NCI-H2029 (cell line): ENCODE measurements at regions not wholly inside any gene's neighbourhood (a gene's known extent, or its start where the extent isn't known, plus 50 kb on each side); places are given as distances from the start of the nearest gene placed in this dataset.

ENCODE experiments used
- DNase-seq: peaks from one replicate; lab custom pipeline; 2025; lab: John Stamatoyannopoulos, UW

DNA sequence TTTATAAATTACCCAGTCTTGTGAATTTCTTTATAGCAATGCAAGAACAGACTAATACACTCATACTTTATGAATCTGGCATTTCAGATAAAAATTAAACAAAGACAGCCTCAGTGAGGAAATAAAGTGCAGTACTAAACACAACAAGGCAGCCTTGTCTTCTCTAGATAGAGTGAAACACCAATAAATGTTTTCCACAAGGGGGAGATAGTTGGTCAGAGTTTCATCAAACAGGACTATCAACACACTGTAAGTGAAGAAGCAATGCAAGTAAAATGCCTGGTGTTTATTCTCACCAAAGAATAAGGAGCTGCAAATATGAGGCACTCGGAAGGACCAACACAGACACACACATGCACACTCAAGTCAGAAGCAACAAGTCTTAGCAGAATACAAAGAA lies 62.8 kb downstream of the FAM9B start:
- DNase-seq, result no peak

DNA sequence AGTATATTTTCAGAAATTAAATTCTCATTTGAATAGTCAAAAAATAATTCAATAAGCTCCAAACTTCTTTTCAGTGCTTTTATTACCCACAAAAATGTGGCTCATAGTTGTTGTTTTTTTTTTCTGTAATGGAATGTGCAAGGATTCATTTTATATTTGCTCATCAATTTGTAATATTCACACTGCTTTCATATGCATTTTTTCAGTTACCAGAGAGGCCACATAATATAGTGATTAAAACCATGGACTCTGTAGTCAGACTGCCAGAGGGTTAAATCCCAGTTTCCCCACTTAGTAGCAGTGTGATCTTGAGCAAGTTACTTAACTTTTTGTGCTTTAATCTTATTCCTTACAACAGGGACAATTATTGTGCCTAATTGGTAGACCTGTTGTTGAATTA lies 64.5 kb downstream of the FAM9B start:
- DNase-seq, result no peak

DNA sequence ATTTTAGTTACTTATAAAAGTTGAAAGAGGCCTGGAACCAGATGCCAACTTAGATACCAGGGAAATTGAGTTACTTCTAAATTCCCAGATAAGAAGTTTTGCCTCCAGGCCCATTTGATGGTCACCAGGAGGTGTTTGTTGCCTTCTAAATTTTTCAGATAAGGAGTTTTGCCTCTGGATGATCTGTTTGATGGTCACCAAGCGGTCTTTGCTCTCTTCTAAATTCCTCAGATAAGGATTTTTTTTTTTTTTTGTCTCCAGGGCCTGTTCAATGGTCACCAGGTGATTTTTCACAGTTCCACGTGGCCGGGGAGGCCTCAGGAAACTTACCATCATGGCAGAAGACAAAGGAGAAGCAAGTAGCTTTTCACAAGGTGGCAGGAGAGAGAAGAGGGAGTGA lies 66.5 kb downstream of the FAM9B start:
- no peak for DNase-seq

DNA sequence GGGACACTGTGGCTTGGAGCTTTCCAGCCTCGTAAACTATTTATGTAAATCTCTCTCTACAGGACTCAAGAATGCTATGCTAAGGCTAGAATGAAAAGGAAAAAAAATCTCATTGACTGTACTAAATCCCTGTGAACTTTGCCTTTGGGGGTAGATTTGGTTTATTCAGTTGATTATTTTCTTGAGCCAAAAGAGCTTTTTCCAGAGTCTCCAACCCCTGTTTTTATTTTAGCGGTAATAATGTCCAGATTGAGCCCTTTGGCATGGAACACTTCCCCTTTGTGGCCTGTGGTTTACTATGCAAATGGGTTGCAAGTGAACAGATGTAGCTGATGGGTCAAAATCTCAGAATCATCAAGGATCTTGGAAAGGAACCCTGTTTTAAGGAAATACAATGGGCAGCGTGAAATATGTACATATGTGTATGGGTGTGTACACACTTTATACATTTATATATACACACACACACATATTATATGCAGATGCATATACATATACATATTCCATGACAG lies 72.9 kb downstream of the FAM9B start:
- no peak for DNase-seq

DNA sequence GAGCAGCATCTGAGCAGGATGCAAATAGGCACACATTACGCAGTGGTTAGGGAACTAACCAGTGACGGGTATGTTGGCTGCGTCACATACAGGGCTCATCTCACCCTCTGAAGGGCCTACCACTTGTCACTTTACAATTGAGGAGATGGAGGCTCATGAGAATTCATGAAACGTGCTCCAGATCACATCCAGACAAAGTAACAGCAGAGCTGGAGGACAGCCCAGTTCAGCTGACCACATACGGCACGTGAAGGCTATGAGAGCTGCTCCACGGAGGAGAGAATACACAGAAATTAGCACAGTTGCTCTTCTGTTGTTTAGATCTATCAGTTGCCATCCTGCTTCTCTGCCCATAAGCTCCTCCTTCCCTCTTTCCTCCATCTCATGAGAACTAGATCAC lies 78.4 kb downstream of the FAM9B start:
- no peak for DNase-seq

DNA sequence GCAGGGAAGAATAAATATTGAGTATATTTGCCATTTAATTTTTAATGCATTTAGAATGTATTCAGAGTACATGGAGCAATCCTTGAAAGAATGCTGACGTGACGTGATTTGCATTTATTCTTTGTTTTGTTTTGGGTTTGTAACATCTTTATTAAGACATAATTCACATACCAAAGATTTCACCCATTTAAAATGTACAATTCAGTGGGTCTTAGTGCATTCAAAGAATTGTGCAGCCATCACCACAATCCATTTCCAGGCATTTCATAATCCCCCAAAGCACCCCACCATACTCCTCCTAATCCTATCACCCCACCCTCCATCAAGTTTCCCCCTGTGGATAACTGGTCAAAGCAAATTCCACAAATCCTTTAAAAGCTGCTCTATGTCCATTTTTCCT lies 87.4 kb downstream of the FAM9B start:
- DNase-seq, result no peak

DNA sequence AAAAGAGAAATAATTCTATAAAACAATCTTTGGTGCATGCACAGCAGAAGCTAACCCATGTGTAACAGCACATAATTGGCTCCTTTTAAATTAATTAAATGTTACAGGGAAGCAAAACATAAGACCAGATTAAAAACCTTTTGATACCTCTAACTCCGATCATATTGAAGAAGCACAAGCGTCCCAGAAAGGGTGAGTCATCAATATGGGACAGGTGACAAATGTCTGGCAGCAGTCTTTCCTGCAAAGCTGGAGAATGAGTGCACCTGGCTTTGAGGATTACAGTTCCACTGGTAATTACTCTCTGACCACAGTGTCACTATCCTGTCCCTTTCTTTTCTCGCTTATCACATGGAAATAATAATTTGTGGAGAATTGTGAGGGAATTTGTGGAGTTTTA lies 94.6 kb downstream of the FAM9B start:
- peak; percentile 4 for DNase-seq

DNA sequence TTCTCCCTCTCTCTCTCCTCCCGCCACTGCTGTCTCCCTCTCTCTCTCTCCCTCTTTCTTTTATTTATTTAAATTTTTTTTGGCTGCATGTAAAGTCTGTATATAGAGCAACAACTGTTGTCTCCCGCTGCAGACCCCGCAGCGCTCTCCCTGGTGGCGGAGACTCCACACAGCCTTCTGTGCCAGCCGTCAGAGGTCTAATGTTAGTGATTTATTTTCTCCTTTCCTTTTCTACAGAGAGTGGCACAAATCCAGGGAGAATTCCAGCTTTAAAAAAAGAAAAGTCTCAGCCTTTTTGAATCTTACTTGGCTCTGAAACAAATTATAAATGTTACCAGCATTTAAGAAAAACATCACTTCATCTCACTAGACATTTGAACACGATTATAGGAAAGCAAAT lies 106.2 kb downstream of the FAM9B start:
- DNase-seq, result no peak

DNA sequence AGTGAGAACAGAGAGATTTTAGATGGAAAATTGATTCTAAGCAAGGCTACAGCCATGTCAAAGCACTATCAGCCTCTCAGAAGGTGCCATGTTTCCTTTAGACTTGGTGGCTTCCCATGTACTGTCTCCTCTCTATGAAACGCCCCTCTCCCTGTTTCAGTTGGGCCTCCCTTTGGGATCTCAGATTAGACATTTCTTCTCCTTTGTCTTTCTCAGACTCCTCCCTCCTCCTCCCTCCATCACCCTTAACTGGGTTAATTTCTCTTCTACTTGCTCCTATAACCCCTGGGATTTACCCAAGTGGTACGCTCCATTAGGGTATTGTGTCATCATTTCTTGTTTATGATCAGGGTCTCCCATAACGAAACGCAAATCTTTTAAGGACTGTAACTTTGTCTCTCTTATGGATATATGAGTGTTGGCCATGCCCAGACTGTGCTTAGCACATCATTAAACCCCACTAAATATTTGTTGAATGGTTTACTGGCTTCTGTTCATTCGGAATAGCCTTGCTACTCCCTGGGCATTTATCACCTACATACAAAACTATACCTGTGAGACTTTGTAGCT lies 106.8 kb downstream of the FAM9B start:
- no peak for DNase-seq

DNA sequence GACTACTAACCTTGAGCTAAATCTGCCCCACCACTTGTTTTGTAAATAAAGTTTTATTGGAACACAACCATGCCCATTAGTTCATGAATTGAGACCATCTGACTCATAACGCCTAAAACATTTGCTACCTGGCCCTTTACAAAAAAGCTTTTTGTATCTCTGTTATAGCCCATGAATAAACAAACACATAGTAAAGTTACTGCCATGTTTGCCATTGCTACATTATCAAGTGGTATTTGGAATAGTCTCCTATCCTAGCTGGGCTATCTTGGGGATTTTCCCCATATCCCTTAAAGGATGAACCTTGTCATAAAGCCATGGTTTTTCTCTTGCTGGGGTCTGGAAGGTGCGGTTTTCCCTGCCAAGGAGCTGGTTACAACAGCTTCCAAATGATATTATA lies 112.3 kb downstream of the FAM9B start:
- DNase-seq, result no peak

DNA sequence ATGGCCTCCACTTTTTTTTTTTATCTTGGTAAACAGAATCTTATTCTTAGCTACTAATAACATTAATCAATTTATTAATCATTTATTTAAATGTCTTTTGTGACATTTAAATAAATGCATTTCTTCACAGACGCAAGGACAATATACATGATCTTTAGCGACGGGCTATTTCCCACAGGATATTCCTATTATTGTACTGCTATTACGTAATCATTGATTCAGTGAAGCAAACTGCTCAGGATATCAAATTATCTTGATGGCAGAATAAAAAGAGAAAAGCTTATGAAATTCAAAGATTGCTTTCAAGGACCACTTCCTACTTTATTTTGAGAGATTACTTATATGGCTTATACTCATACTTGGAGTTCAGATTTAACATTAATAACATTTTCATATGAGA lies 114.1 kb downstream of the FAM9B start:
- no peak for DNase-seq

DNA sequence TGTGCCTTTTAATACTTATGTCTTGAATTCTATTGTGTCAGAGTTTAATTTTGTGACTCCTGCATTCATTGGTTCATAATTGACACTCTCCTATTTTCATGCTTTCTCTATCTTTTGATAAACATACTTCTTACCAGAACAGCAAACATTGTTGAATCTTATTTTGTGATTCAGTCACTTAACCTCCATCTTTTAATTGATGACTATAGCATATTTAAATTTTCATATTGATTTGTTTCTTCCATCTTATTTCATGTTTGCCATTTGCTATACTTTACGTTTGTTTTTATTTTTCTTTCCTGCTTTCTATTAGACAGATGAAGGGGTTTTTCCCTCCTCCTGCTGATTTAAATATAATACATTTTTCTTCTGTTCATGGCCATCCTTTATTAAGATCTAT lies 115.5 kb upstream of the FAM9A start:
- DNase-seq, result no peak

DNA sequence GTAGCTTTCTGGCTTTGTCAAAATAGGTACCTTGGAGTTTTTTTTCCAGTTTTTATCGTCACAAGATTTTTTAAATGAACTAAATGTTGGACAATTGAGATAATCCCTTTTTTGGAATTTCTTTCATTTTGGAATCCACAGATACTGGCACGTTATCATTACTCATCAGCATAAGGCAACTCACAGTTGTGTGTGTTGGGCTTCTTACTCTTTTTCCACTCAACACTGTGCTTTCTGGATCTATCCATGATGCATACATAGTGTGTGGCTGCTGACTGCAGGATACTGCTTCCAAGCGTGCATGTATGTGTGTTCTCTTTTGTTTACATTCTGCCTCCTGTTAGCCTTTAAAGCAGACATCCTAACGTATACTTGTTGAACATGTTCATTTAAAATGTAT lies 113.5 kb upstream of the FAM9A start:
- DNase-seq, result no peak

DNA sequence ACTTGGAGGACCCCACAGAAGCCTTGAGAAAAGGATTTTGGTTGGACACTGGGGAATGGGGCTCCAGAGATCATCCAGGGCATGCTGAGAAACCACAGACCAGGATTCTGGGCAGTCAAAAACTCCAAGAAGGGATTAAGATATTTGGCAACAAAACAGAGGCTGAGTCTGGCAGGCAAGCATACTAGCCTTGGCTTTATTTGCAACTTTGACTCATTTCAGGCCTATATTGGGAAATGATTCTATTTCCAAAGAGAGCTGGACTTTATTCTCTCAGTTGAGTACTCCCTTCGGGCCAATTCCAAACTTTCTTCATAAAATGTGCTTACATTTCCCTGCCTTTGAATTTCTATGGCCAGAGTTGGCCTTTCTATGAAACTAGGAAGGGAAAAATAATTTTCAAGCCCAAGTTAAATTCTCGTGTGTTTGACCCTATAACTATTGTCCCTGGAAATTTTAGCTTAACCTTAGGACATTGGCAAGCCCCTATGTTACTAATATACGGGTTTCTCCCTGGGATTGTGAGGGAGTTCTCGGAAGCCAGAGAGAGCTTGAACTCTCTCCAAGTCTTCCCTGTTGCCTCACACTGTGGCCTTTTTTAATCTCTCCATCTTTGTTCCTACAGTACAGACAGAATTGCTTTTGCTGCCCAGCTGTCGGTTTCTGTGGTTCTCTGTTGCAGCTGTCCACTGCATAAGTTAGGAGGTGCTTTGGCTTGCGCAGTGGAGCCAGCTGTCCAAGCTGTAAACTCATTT lies 112.6 kb upstream of the FAM9A start:
- DNase-seq, result no peak

DNA sequence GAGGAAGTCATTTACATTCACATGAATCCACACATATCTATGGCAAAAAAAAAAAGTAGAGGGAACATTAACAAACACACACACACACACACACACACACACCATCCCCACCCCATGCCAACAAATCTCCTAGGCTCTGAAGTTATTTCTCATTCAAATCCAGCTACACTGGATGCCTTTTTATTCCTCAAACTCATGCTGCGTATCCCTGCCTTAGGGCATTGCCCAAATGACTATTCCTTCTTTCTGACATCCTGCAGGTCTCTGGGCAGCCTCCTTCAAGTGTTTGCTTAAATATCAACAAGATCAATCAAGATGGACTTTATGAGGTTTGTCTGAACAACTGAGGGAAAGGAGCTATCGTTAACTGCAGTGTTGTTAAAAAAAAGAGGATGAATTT lies 106.5 kb upstream of the FAM9A start:
- no peak for DNase-seq

DNA sequence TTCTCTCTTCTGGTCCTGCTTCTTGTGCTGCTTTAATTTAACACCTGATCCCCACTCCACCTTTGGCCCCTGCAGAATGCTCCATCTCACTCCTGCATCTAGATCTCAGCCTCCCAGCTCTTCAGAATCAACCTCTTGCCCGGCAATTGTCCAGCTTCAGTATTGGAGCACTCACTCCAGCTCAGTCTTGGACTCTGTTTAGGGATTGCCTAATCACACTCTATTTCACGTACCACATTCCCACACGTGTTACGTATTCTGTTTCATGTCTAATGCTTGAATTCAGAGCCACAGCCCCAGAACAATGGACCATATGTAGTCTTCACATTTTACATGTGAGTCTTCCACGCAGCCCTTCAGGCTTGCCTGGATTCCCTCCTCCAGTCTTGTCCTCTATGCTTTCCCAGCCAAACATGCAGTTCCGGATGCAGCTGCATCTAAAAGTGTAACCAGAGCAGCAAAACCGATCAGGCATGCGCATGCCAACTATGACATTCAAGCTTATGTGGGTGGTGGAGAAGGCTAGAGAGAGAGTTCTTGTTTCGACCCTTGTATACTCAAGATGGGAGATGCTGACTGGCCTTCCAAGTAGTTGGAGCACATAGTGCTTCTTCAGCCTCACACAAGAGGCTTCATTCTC lies 105.2 kb upstream of the FAM9A start:
- no peak for DNase-seq

DNA sequence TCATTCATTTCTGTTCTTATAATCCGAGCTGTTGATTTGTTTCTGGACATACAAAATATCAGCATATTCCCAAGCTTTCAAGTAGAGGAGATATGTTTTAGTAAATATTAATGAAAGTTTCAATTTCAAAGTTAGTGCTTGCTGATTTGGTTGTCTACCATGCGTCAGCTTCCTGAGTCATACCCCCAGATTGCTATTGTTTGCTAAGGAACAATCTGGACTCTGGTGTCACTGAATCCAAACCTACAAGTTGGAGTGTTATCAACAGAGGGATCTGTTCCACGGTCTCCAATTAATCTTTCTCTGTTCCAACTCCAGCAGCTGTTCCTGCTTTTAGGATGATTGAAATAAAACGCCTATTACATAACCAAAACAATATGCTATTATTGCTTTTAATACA lies 96.1 kb upstream of the FAM9A start:
- no peak for DNase-seq

DNA sequence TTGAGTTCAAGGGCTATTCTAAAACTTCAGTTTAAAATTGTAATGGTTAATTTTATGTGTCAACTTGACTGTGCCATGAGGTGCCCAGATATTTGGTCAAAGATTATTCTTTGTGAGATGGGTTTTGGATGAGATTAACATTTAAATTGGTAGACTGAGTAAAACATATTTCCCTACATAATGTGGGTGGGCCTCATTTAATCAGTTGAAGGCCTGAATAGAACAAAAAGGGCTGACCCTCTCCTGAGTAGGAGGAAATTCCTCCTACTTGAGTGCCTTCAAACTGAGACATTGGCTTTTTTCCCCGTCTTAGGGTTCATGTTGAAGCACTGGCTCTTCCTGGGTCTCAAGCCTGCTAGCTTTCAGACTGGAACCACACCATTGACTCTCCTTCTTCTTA lies 89.6 kb upstream of the FAM9A start:
- DNase-seq, result no peak

DNA sequence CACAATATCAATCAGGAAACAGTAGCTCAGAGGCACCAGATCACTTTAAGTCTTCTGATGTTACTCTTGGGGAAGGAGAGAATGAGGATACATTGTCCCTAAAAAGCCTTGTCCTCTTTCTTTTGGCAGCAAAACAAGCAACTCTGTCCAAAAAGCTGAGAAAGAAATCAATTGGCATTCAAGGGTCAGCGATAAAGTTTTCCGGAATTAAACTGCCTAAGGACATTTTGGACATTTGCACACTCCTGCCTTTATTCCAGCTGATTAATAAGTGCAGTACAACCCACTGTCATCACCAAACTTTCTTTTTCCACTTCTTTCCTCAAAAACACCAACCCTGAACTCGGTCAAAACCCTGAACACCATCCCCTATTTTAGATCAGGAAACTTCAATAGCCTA lies 85.8 kb upstream of the FAM9A start:
- DNase-seq, result no peak

DNA sequence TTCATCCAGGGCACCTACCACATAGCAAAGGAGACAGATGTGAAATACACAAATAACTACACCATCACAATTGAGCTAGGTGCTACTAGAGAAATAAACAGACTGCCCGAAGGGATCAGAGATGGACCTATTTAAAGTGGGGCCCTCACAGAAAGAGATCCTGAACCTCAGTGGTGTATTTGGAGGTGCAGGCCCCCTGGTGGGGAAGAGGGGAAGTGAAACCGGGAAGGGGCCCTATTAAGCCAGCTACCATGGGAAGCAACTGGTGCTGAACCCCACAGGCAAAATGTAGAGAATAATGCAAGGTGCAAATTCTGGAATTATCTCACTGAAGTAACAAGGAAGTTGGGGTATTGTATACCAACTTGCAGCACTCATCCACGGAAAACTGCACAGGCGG lies 78.6 kb upstream of the FAM9A start:
- DNase-seq, result no peak

DNA sequence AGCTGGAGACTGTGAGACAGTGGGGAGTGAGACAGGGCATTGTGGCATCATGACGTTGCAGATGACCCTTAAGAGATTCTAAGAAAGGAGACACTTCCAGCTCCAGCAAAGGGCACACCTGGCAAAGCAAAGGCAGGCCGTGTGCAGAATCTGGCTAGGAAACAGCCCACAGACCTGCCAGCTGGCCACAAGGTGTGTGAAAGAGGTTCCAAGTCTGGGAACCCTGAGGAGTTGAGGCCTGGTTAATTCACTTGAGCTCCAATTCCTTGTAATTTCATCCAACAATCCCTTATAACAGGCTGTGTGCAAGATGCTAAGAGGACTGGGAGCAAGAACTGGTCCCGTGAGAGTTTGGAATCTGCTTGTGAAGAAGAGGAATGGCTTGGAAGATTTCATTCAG lies 72.8 kb upstream of the FAM9A start:
- no peak for DNase-seq

DNA sequence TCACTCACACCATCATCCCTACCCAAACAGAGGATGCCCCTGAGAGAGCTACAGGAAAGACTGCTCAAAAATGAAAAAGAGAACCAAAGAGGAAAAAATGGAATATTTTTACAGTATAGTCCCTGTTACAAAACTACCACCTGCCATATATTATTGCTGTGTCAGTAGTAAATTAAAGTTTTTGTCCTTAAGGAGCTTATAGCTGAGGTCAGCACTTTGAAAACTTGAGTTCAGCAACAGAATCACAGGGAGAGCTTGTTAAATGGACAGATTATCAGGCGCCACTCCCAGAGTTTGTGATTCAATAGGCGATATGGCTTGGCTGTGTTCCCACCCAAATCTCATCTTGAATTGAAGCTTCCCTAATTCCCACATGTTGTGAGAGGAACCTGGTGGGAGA lies 71.9 kb upstream of the FAM9A start:
- no peak for DNase-seq

DNA sequence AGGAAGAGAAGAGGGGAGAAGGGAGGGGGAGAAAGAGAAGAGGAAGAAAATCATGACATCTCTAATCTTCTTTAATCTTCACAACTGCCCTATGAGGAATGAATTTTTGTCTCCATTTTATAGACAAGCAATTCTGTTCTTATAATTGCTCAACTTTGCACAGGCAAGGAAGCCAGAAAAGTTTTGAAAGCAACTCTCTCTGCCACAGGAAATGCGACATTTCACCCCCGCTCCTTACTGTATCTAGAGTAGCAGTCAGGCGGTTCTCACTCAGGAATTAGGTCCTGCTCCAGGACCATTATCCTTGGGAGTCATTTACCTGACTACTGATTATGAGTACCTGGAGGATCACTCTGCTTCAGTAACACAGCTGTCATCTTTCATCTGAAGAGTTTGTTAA lies 69.2 kb upstream of the FAM9A start:
- DNase-seq, result no peak

DNA sequence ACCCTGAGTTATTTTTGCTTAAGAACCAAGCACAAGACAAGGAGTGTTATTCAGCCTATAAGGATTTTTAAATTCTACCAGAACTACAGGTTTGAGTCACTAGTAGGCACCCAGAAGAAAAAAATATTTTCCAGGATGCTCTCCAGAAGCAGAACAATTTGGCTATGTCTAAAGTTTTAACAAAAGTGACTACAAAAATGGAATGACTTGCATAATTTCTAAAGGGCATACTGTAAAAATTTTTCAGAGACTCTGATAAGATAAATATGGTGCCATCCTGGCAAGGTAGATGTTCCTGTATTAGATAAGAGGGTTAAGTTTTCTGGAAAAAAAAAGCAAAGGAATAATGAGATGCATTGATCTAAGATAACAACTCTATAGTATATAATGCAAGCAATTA lies 68.6 kb upstream of the FAM9A start:
- no peak for DNase-seq
